CD14-positive monocyte (primary cell): ENCODE measurements at regions not wholly inside any gene's neighbourhood (a gene's known extent, or its start where the extent isn't known, plus 50 kb on each side); places are given as distances from the start of the nearest gene placed in this dataset.

Experiments used
- DNase-seq, 3 donors: peaks; one replicate each; pipeline ENCODE4 v3.0.0-alpha.2; 2011 to 2022
- H2AFZ ChIP-seq: 2 replicates; pipeline ENCODE4 v1.6.0; 2012; ENCODE audit warnings: mild to moderate bottlenecking, low read depth, low read length, inconsistent platforms; ENCODE audit not compliant: insufficient read depth, poor library complexity, severe bottlenecking
- H3K27ac ChIP-seq, 2 donors: 1 replicate in 1 of 2; 2 replicates in 1 of 2; pipeline ENCODE4 v1.5.1; 2012 to 2013; ENCODE audit warnings: low read length in 2 of 2, control low read depth in 1 of 2, inconsistent platforms in 1 of 2, low read depth in 1 of 2, mild to moderate bottlenecking in 1 of 2
- H3K27me3 ChIP-seq, 2 donors: one replicate each; pipeline versions ENCODE4 v1.6.0 to v1.6.1; 2011 to 2013; ENCODE audit warnings: low read length in 2 of 2; ENCODE audit not compliant: control insufficient read depth in 2 of 2, insufficient read depth in 2 of 2
- H3K36me3 ChIP-seq, 2 donors: replicated peaks in 1 of 2; 1 replicate in 1 of 2; 2 replicates in 1 of 2; pipeline versions ENCODE4 v1.5.1 to v1.6.1; 2012 to 2013; ENCODE audit warnings: low read length in 2 of 2, control low read depth in 1 of 2, inconsistent platforms in 1 of 2, mild to moderate bottlenecking in 1 of 2; ENCODE audit not compliant: insufficient read depth in 2 of 2, control insufficient read depth in 1 of 2
- H3K4me1 ChIP-seq, 2 donors: 1 replicate in 1 of 2; 2 replicates in 1 of 2; pipeline versions ENCODE4 v1.5.1 to v1.6.1; 2012 to 2013; ENCODE audit warnings: low read length in 2 of 2, control low read depth in 1 of 2, inconsistent platforms in 1 of 2, mild to moderate bottlenecking in 1 of 2, moderate library complexity in 1 of 2; ENCODE audit not compliant: insufficient read depth in 2 of 2, control insufficient read depth in 1 of 2
- H3K4me2 ChIP-seq: replicated peaks from 2 replicates; pipeline ENCODE3; 2012; ENCODE audit warnings: low read length, moderate library complexity, mild to moderate bottlenecking; ENCODE audit not compliant: poor library complexity, severe bottlenecking; ENCODE audit errors: extremely low read depth
- H3K4me3 ChIP-seq, 3 experiments: fragments of 200-600 bp in 1 of 3; sonication (generic) in 1 of 3; replicated peaks in 1 of 3; 1 replicate in 2 of 3; 2 replicates in 1 of 3; pipeline ENCODE4 v1.5.1; 2011 to 2013; ENCODE audit warnings: low read length in 3 of 3, mild to moderate bottlenecking in 3 of 3, control low read depth in 2 of 3, low read depth in 2 of 3, inconsistent platforms in 1 of 3, moderate library complexity in 1 of 3
- H3K79me2 ChIP-seq: 2 replicates; pipeline ENCODE4 v1.6.0; 2012; ENCODE audit warnings: mild to moderate bottlenecking, control low read depth, inconsistent platforms, low read length, moderate library complexity; ENCODE audit not compliant: insufficient read depth
- H3K9ac ChIP-seq: 2 replicates; pipeline ENCODE4 v1.6.0; 2017; ENCODE audit warnings: low read length, mild to moderate bottlenecking; ENCODE audit not compliant: insufficient read depth, poor library complexity, severe bottlenecking
- H3K9me3 ChIP-seq, 2 donors: replicated peaks in 1 of 2; 1 replicate in 1 of 2; 2 replicates in 1 of 2; pipeline versions ENCODE4 v1.5.1 to v1.6.1; 2012 to 2013; ENCODE audit warnings: low read length in 2 of 2, control low read depth in 1 of 2; ENCODE audit not compliant: control insufficient read depth in 1 of 2, insufficient read depth in 1 of 2
- H4K20me1 ChIP-seq: 2 replicates; pipeline ENCODE4 v1.6.0; 2012; ENCODE audit warnings: mild to moderate bottlenecking, low read length, control low read depth, moderate library complexity; ENCODE audit not compliant: insufficient read depth
- H3K27ac Mint-ChIP-seq, 7 donors: one replicate each; pipeline ENCODE4 v1.8.0; 2020; ENCODE audit warnings: mild to moderate bottlenecking in 7 of 7, mixed read lengths in 7 of 7, moderate library complexity in 6 of 7, inconsistent platforms in 2 of 7
- H3K27me3 Mint-ChIP-seq, 3 donors: one replicate each; pipeline ENCODE4 v1.8.0; 2021 to 2022; ENCODE audit warnings: low read depth in 3 of 3, mild to moderate bottlenecking in 3 of 3, mixed read lengths in 3 of 3, moderate library complexity in 3 of 3, inconsistent platforms in 1 of 3
- H3K36me3 Mint-ChIP-seq, 2 donors: one replicate each; pipeline ENCODE4 v1.8.0; 2020; ENCODE audit warnings: mixed read lengths in 2 of 2, inconsistent platforms in 1 of 2, mild to moderate bottlenecking in 1 of 2
- H3K4me1 Mint-ChIP-seq: one replicate; pipeline ENCODE4 v1.8.0; 2020; ENCODE audit warnings: mild to moderate bottlenecking, mixed read lengths
- H3K4me3 Mint-ChIP-seq, 2 donors: one replicate each; pipeline ENCODE4 v1.8.0; 2020; ENCODE audit warnings: mild to moderate bottlenecking in 2 of 2, mixed read lengths in 2 of 2, moderate library complexity in 1 of 2
- H3K9me3 Mint-ChIP-seq, 7 donors: one replicate each; pipeline ENCODE4 v1.8.0; 2020 to 2022; ENCODE audit warnings: mixed read lengths in 7 of 7, mild to moderate bottlenecking in 6 of 7, moderate library complexity in 6 of 7, inconsistent platforms in 2 of 7
- WGBS: methylation state at CpG from one replicate; pipeline ENCODE4 v1.1.5; 2013; ENCODE audit warnings: missing lambda C conversion rate; ENCODE audit not compliant: insufficient coverage; 5-methylcytosine and 5-hydroxymethylcytosine counted together
- intact Hi-C, 2 donors: fragments of 100-400 bp; cut with micrococcal nuclease; formaldehyde crosslinking; loops; one replicate each; pipeline versions ENCODE4 v1.15.0 to v1.15.1; 2023
- TF ChIP-seq, protein P1 (sequence below): fragments of 200-600 bp; IDR thresholded peaks from one replicate; pipeline ENCODE4 v1.8.0; 2022; ENCODE audit warnings: antibody characterized with exemption, mild to moderate bottlenecking

DNA sequence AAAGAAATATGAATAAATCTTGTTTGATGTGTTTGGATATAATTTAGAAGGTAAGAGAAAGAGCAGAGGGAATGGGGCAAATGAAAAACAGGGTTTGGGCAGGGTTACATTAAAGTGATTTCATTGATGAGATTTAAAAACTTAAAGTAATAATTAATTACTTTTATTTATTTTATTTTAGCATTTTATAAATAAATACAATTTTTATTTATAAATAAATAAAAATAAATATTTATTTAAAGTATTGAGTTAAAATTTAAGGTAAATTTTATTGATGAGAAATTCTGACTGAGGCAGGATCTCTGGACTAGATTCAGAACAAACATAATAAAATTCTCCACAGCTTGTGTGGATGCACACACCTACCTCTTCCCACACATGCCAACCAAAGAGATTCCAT is 584.1 kb upstream of the BTBD3 start:
- H3K9ac ChIP-seq, result no peak overlapping the region
- no peaks in the 10 kb centered on the region for H3K4me1 ChIP-seq
- no peaks in the 10 kb centered on the region for H3K27me3 ChIP-seq
- peaks cover 0 to 5% (median under 1%) of the 10 kb centered on the region in 7 donors for H3K9me3 Mint-ChIP-seq
- H4K20me1 ChIP-seq, result no peaks in the 10 kb centered on the region
- H3K79me2 ChIP-seq, result no peaks in the 10 kb centered on the region
- H3K4me1 Mint-ChIP-seq, result no peaks in the 10 kb centered on the region
- no peaks in the 10 kb centered on the region for H3K36me3 Mint-ChIP-seq
- TF ChIP-seq, protein P1, sequence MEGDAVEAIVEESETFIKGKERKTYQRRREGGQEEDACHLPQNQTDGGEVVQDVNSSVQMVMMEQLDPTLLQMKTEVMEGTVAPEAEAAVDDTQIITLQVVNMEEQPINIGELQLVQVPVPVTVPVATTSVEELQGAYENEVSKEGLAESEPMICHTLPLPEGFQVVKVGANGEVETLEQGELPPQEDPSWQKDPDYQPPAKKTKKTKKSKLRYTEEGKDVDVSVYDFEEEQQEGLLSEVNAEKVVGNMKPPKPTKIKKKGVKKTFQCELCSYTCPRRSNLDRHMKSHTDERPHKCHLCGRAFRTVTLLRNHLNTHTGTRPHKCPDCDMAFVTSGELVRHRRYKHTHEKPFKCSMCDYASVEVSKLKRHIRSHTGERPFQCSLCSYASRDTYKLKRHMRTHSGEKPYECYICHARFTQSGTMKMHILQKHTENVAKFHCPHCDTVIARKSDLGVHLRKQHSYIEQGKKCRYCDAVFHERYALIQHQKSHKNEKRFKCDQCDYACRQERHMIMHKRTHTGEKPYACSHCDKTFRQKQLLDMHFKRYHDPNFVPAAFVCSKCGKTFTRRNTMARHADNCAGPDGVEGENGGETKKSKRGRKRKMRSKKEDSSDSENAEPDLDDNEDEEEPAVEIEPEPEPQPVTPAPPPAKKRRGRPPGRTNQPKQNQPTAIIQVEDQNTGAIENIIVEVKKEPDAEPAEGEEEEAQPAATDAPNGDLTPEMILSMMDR, result no peak
- intact Hi-C loops, result no loop called here
- H3K4me3 Mint-ChIP-seq, result no peak overlapping the region
- H3K27me3 Mint-ChIP-seq, result no peaks in the 10 kb centered on the region
- no peak overlapping the region for H3K27ac Mint-ChIP-seq
- no peak overlapping the region for H3K4me3 ChIP-seq
- H3K4me2 ChIP-seq, result no peak overlapping the region
- no peak for DNase-seq
- H3K9me3 ChIP-seq, result no peaks in the 10 kb centered on the region
- H3K36me3 ChIP-seq, result no peaks in the 10 kb centered on the region
- no peak overlapping the region for H2AFZ ChIP-seq
- no peak overlapping the region for H3K27ac ChIP-seq

DNA sequence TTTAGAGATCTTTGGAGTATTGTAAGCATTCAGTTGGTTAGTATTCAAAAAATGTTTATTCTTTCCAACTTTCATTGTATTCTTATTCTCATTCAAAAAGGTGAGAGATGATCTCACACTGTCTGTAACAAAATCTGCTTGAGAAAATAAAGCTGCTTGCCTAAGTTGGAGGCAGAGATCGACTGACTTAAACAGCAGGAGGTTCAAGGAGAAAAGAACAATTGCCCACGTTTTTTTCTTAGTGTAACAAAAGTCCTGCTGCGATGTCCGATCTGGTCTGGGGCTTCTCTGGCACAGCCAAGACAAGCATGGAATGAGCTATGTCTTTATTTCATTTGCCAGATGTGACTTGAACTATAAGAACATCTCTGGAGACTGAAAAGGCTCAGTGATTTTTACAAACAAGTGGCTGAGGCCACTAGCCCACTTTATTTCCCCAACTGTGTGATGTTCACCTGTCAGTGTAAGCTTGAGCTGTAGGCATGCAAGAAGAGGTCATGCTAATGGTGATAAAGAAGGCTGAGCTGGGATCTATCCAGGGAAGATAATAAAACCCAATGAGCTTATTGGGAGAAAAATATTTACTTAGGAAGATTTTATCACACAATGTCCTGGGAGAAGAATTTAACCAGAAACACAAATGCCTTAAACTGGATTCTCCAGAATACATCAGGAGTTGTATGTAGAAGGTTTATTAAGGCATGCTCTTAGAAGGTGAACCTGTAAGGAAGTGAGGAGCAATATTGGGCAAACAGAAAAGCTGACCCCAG is 580.1 kb upstream of the BTBD3 start:
- no peak for DNase-seq
- Histone ChIP-seq H3K4me1 (no peaks in the 10 kb centered on the region), H3K27ac (no peak overlapping the region), H3K4me2 (no peak overlapping the region), H3K36me3 (no peaks in the 10 kb centered on the region), H3K27me3 (no peaks in the 10 kb centered on the region), H3K9me3 (no peaks in the 10 kb centered on the region), H3K9ac (no peak overlapping the region), H4K20me1 (no peaks in the 10 kb centered on the region), H3K79me2 (no peaks in the 10 kb centered on the region), H2AFZ (no peak overlapping the region), H3K4me3 (no peak overlapping the region)
- Mint-ChIP-seq H3K4me3 (no peak overlapping the region), H3K27me3 (peaks cover 0 to 4% (median 3%) of the 10 kb centered on the region in 3 donors), H3K9me3 (peaks cover 0 to 7% (median 3%) of the 10 kb centered on the region in 7 donors), H3K27ac (no peak overlapping the region), H3K4me1 (no peaks in the 10 kb centered on the region), H3K36me3 (no peaks in the 10 kb centered on the region)
- TF ChIP-seq, protein P1, result no peak
- WGBS, result 76% methylated on average over 4 of the region's 4 CpGs
- intact Hi-C loops, result no loop called here
